Right lobe of liver (tissue), 4 donors: ENCODE measurements at regions not wholly inside any gene's neighbourhood (a gene's known extent, or its start where the extent isn't known, plus 50 kb on each side); places are given as distances from the start of the nearest gene placed in this dataset.

Experiments used
- CTCF ChIP-seq, 4 donors: fragments of 200-600 bp in 3 of 4; fragments of 450-650 bp in 1 of 4; IDR thresholded peaks; one replicate each; pipeline versions ENCODE4 v1.5.1 to v1.8.0; 2016 to 2022; ENCODE audit warnings: antibody characterized with exemption in 4 of 4, mild to moderate bottlenecking in 2 of 4
- POLR2A ChIP-seq: fragments of 450-650 bp; IDR thresholded peaks from one replicate; pipeline ENCODE4 v1.6.1; 2017; ENCODE audit warnings: antibody characterized with exemption, mild to moderate bottlenecking
- donor health status: DM: no; HTN: no; CAD: no.
- donor health status: DM: no; HTN: no; CAD: no.
- donor health status: DM: no; HTN: yes; CAD: no.

- TF ChIP-seq CTCF (IDR thresholded peaks at IDR 0.05) (no peak), POLR2A (no peak)
Measured at GRCh38 chrX:5640071-5640470, 588.6 kb downstream of the NLGN4X start.
